NB4 (cell line): ENCODE measurements at regions not wholly inside any gene's neighbourhood (a gene's known extent, or its start where the extent isn't known, plus 50 kb on each side); places are given as distances from the start of the nearest gene placed in this dataset.

ENCODE experiments used
- DNase-seq: peaks from one replicate; pipeline ENCODE4 v3.0.0; 2010; ENCODE audit warnings: low read depth
- H3K4me3 ChIP-seq: one replicate; pipeline ENCODE4 v1.5.1; 2011; ENCODE audit warnings: mild to moderate bottlenecking, low read depth, low read length, moderate library complexity
- CTCF ChIP-seq: IDR thresholded peaks from one replicate; pipeline ENCODE4 v1.5.1; 2012; ENCODE audit warnings: low read depth, low read length
- MAX ChIP-seq: IDR thresholded peaks from 2 replicates; pipeline ENCODE4 v1.6.1; 2011; ENCODE audit warnings: low read depth, low read length
- MYC ChIP-seq: IDR thresholded peaks from 2 replicates; pipeline ENCODE4 v1.6.1; 2011; ENCODE audit warnings: low read depth, low read length
- POLR2A ChIP-seq: IDR thresholded peaks from 2 replicates; pipeline ENCODE4 v1.6.1; 2011; ENCODE audit warnings: mild to moderate bottlenecking; ENCODE audit not compliant: insufficient read length; ENCODE audit errors: extremely low read depth

- H3K4me3 ChIP-seq, result no peak overlapping the region
- TF ChIP-seq MAX, result no peak
- DNase-seq, result no peak
Observed at GRCh38 chr2:60125611-60126426, 427.6 kb downstream of the BCL11A start.

GRCh38 chr2:60119778-60120177 is 433.7 kb downstream of the BCL11A start:
- no peak for TF ChIP-seq MYC
- peak; percentile 12 for TF ChIP-seq CTCF
- DNase-seq, result peak; percentile 44
- no peak overlapping the region for H3K4me3 ChIP-seq

GRCh38 chr2:60118917-60119316 is 434.5 kb downstream of the BCL11A start:
- H3K4me3 ChIP-seq, result no peak overlapping the region
- DNase-seq, result no peak
- TF ChIP-seq MYC (no peak), MAX (no peak), POLR2A (no peak), CTCF (no peak)

- no peak for TF ChIP-seq CTCF
- TF ChIP-seq MYC, result no peak
- TF ChIP-seq POLR2A, result no peak
- no peak for TF ChIP-seq MAX
- no peak overlapping the region for H3K4me3 ChIP-seq
- peak; percentile 43 for DNase-seq
Observed at GRCh38 chr2:60118061-60118460, 435.4 kb downstream of the BCL11A start.

- H3K4me3 ChIP-seq, result no peak overlapping the region
- no peak for TF ChIP-seq CTCF
- no peak for TF ChIP-seq MYC
- DNase-seq, result peak; percentile 67
Observed at GRCh38 chr2:60116161-60116875, 437.1 kb downstream of the BCL11A start.

- no peak for TF ChIP-seq POLR2A
- no peak for TF ChIP-seq MYC
- TF ChIP-seq CTCF, result no peak
- H3K4me3 ChIP-seq, result no peak overlapping the region
- DNase-seq, result no peak
Observed at GRCh38 chr2:60109744-60110143, 443.7 kb downstream of the BCL11A start.
